Endothelial cell of umbilical vein (primary cell): ENCODE measurements at regions not wholly inside any gene's neighbourhood (a gene's known extent, or its start where the extent isn't known, plus 50 kb on each side); places are given as distances from the start of the nearest gene placed in this dataset.

ENCODE experiments used
- BruUV-seq: library from RNA; stranded (reverse); fragments of 400-500 nt; replicated peaks from 2 replicates; lab custom pipeline; 2021; lab: Mats Ljungman, UMichigan
- CTCF ChIA-PET: fragments of 300-600, 350-600 bp; sonication (Branson Sonifier 250); formaldehyde crosslinking; loops from one replicate; lab custom pipeline; 2021; ENCODE audit warnings: antibody characterized with exemption, inconsistent platforms; lab: Charles Lee
- POLR2A ChIA-PET: fragments of 300-600, 350-600 bp; sonication (Branson Sonifier 250); formaldehyde crosslinking; loops from one replicate; lab custom pipeline; 2021; ENCODE audit warnings: antibody characterized with exemption, inconsistent platforms; lab: Charles Lee
- DNase-seq: peaks from one replicate; pipeline ENCODE4 v3.0.0-alpha.2; 2011; ENCODE audit warnings: low read depth, low spot score
- FAIRE-seq: peaks from 2 replicates; lab custom pipeline; 2011; peaks lifted over from hg19 to GRCh38; lab: Jason Lieb, UNC
- H2AFZ ChIP-seq: 2 replicates; pipeline ENCODE4 v1.6.0; 2012; ENCODE audit warnings: low read depth, low read length, control low read depth, inconsistent platforms
- H3K27ac ChIP-seq: 2 replicates; pipeline ENCODE4 v1.5.1; 2011; ENCODE audit warnings: low read depth, mild to moderate bottlenecking, control low read depth, low read length, moderate library complexity; ENCODE audit not compliant: insufficient read depth
- H3K27me3 ChIP-seq, 2 experiments: 2 replicates each; pipeline versions ENCODE4 v1.6.0 to v1.6.1; 2011; ENCODE audit warnings: low read length in 2 of 2, mixed read lengths in 1 of 2; ENCODE audit not compliant: control insufficient read depth in 2 of 2, insufficient read depth in 2 of 2
- H3K36me3 ChIP-seq, 2 experiments: 2 replicates in 1 of 2; 3 replicates in 1 of 2; pipeline ENCODE4 v1.5.1; 2011; ENCODE audit warnings: low read length in 2 of 2, mild to moderate bottlenecking in 1 of 2, moderate library complexity in 1 of 2; ENCODE audit not compliant: control insufficient read depth in 2 of 2, insufficient read depth in 2 of 2; ENCODE audit errors: extremely low read depth in 1 of 2
- H3K4me1 ChIP-seq: 3 replicates; pipeline ENCODE4 v1.5.1; 2011; ENCODE audit warnings: mild to moderate bottlenecking, low read length; ENCODE audit not compliant: control insufficient read depth, insufficient read depth; ENCODE audit errors: extremely low read depth
- H3K4me2 ChIP-seq: 2 replicates; pipeline ENCODE4 v1.6.1; 2011; ENCODE audit warnings: low read length, control low read depth, mixed read lengths; ENCODE audit not compliant: insufficient read depth
- H3K4me3 ChIP-seq, 3 experiments: fragments of 200-600 bp in 1 of 3; sonication (generic), shearing (Covaris generic) in 1 of 3; replicated peaks in 1 of 3; 2 replicates each; pipeline ENCODE4 v1.5.1; 2011 to 2016; ENCODE audit warnings: control low read depth in 3 of 3, low read length in 3 of 3, mild to moderate bottlenecking in 2 of 3, inconsistent platforms in 1 of 3, low read depth in 1 of 3, moderate library complexity in 1 of 3; ENCODE audit not compliant: insufficient read depth in 1 of 3
- H3K79me2 ChIP-seq: 2 replicates; pipeline ENCODE4 v1.6.0; 2012; ENCODE audit warnings: low read length, inconsistent platforms; ENCODE audit not compliant: control insufficient read depth, insufficient read depth
- H3K9ac ChIP-seq: replicated peaks from 2 replicates; pipeline ENCODE3; 2011; ENCODE audit warnings: low read length, control low read depth; ENCODE audit not compliant: insufficient read depth; ENCODE audit errors: extremely low read depth
- H3K9me1 ChIP-seq: replicated peaks from 3 replicates; pipeline ENCODE4 v1.6.0; 2011; ENCODE audit warnings: mild to moderate bottlenecking, low read length; ENCODE audit not compliant: control insufficient read depth, insufficient read depth; ENCODE audit errors: extremely low read depth
- H3K9me3 ChIP-seq: replicated peaks from 2 replicates; pipeline ENCODE4 v1.5.1; 2012; ENCODE audit warnings: low read length, inconsistent platforms; ENCODE audit not compliant: control insufficient read depth, insufficient read depth
- H4K20me1 ChIP-seq: replicated peaks from 2 replicates; pipeline ENCODE3; 2011; ENCODE audit warnings: mild to moderate bottlenecking, low read length; ENCODE audit not compliant: control insufficient read depth, insufficient read depth; ENCODE audit errors: extremely low read depth
- EZH2 ChIP-seq: IDR thresholded peaks from 2 replicates; pipeline ENCODE4 v1.6.1; 2012; ENCODE audit warnings: borderline replicate concordance, low read depth, mild to moderate bottlenecking, moderate library complexity, low read length, inconsistent platforms; ENCODE audit not compliant: severe bottlenecking
- FOS ChIP-seq: IDR thresholded peaks from 2 replicates; pipeline ENCODE4 v1.6.1; 2011; ENCODE audit warnings: mild to moderate bottlenecking, low read length, moderate library complexity, borderline replicate concordance; ENCODE audit not compliant: insufficient read depth
- GATA2 ChIP-seq: IDR thresholded peaks from 2 replicates; pipeline ENCODE4 v1.7.0; 2011; ENCODE audit warnings: low read depth, mild to moderate bottlenecking, moderate library complexity, mixed read lengths, low read length; ENCODE audit not compliant: insufficient read length, insufficient read depth
- JUN ChIP-seq: IDR thresholded peaks from 2 replicates; pipeline ENCODE4 v1.6.1; 2011; ENCODE audit warnings: borderline replicate concordance, low read depth; ENCODE audit not compliant: insufficient read length, insufficient read depth
- MAX ChIP-seq: IDR thresholded peaks from 2 replicates; pipeline ENCODE4 v1.6.1; 2011; ENCODE audit not compliant: insufficient read depth, insufficient read length
- MYC ChIP-seq: IDR thresholded peaks from one replicate; pipeline ENCODE4 v1.6.1; 2011; ENCODE audit warnings: mild to moderate bottlenecking, low read depth, low read length
- POLR2A ChIP-seq: IDR thresholded peaks from 2 replicates; pipeline ENCODE4 v1.6.1; 2012; ENCODE audit warnings: low read depth, mild to moderate bottlenecking, control low read depth, low read length
- POLR2AphosphoS5 ChIP-seq: IDR thresholded peaks from 2 replicates; pipeline ENCODE4 v1.6.1; 2012; ENCODE audit warnings: low read depth, mild to moderate bottlenecking, control low read depth, low read length, moderate library complexity; ENCODE audit not compliant: insufficient read depth
- dilution Hi-C: fragments of 300-500 bp; cut with MboI; formaldehyde crosslinking; loops from one replicate; pipeline ENCODE4 v1.15.0; 2019; ENCODE audit warnings: low sequenced_read_pairs; ENCODE audit not compliant: extremely low pct_ligation_motif_present
- intact Hi-C: fragments of 100-400 bp; cut with micrococcal nuclease; formaldehyde crosslinking; loops from one replicate; pipeline ENCODE4 v1.10.0; 2022
- TF ChIP-seq, protein P1 (sequence below), 2 donors: IDR thresholded peaks; 1 replicate in 1 of 2; 2 replicates in 1 of 2; pipeline ENCODE4 v1.5.1; 2011; ENCODE audit warnings: low read length in 2 of 2, mild to moderate bottlenecking in 2 of 2, moderate library complexity in 2 of 2, control low read depth in 1 of 2, inconsistent platforms in 1 of 2, low read depth in 1 of 2; ENCODE audit not compliant: insufficient read depth in 1 of 2; ENCODE audit errors: extremely low read depth in 1 of 2

DNA sequence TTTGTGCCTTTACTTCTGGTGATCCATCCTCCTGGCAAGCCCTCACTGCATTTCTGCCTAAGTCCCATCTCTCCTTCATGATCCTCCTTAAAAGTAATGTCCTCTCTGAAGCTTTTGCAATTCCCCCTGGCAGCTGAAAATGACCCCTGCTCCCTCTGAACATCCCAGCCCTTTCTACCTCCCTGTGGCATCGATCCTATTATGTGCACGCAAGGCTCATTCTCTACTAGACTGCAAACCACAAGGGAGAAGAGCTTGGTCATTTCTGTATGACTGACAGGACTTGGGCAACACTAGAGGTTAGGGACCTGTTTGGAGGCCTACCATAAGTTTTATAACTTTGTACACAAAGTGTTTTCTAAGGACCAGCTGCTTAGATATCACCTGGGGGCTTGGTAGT, 50.8 kb upstream of the RAP2C start:
- no peaks in the 10 kb centered on the region for H3K4me1 ChIP-seq
- no peak overlapping the region for H3K9ac ChIP-seq
- DNase-seq (no peak), FAIRE-seq (peak; percentile 53)
- TF ChIP-seq MAX (no peak), EZH2 (no peak), JUN (no peak), POLR2A (no peak), FOS (no peak), POLR2AphosphoS5 (no peak), GATA2 (no peak), MYC (no peak)
- TF ChIP-seq, protein P1, sequence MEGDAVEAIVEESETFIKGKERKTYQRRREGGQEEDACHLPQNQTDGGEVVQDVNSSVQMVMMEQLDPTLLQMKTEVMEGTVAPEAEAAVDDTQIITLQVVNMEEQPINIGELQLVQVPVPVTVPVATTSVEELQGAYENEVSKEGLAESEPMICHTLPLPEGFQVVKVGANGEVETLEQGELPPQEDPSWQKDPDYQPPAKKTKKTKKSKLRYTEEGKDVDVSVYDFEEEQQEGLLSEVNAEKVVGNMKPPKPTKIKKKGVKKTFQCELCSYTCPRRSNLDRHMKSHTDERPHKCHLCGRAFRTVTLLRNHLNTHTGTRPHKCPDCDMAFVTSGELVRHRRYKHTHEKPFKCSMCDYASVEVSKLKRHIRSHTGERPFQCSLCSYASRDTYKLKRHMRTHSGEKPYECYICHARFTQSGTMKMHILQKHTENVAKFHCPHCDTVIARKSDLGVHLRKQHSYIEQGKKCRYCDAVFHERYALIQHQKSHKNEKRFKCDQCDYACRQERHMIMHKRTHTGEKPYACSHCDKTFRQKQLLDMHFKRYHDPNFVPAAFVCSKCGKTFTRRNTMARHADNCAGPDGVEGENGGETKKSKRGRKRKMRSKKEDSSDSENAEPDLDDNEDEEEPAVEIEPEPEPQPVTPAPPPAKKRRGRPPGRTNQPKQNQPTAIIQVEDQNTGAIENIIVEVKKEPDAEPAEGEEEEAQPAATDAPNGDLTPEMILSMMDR (IDR thresholded peaks at IDR 0.05; ENCODE audit: extremely low read depth in 1 of 2, insufficient read depth in 1 of 2, low read depth in 1 of 2, low read length in 2 of 2): no peak
- intact Hi-C loops: no loop called here
- no peak overlapping the region for H3K4me2 ChIP-seq
- H3K4me3 ChIP-seq: no peak overlapping the region
- H3K9me1 ChIP-seq: no peaks in the 10 kb centered on the region
- no peaks in the 10 kb centered on the region for H3K27me3 ChIP-seq
- H3K36me3 ChIP-seq: no peaks in the 10 kb centered on the region
- no peaks in the 10 kb centered on the region for H3K9me3 ChIP-seq
- ChIA-PET CTCF (interaction anchor here (1.0 kb wide), 1 partner anchor 178 kb away, joined by 3 read pairs; no protein-coding TSS in a partner anchor), POLR2A (no interaction called here)
- BruUV-seq: no TSS peak
- H3K27ac ChIP-seq: no peak overlapping the region
- H2AFZ ChIP-seq: no peak overlapping the region
- no peaks in the 10 kb centered on the region for H3K79me2 ChIP-seq
- dilution Hi-C loops: no loop called here
- no peaks in the 10 kb centered on the region for H4K20me1 ChIP-seq
